DND-41 (cell line): ENCODE measurements at regions not wholly inside any gene's neighbourhood (a gene's known extent, or its start where the extent isn't known, plus 50 kb on each side); places are given as distances from the start of the nearest gene placed in this dataset.

Experiments used
- ATAC-seq: fragments of 200-7000 bp; cut with Tn5 transposase; 3 replicates; pipeline ENCODE4 v1.9.1; 2021; ENCODE audit warnings: low read depth; ENCODE audit not compliant: insufficient read depth
- DNase-seq: peaks from one replicate; pipeline ENCODE4 v3.0.0-alpha.2; 2020
- H2AFZ ChIP-seq: 2 replicates; pipeline ENCODE4 v1.6.0; 2012; ENCODE audit warnings: low read depth, low read length
- H3K27ac ChIP-seq: 2 replicates; pipeline ENCODE4 v1.5.1; 2012; ENCODE audit warnings: low read length, inconsistent platforms
- H3K27me3 ChIP-seq: fragments of 200-600 bp; sonication (generic); 2 replicates; pipeline ENCODE4 v1.6.0; 2012; ENCODE audit warnings: low read length, mild to moderate bottlenecking, inconsistent platforms; ENCODE audit not compliant: insufficient read depth, poor library complexity
- H3K36me3 ChIP-seq: 2 replicates; pipeline ENCODE4 v1.5.1; 2012; ENCODE audit warnings: low read length, inconsistent platforms; ENCODE audit not compliant: insufficient read depth
- H3K4me1 ChIP-seq: 2 replicates; pipeline ENCODE4 v1.5.1; 2012; ENCODE audit warnings: mild to moderate bottlenecking, low read length; ENCODE audit not compliant: insufficient read depth
- H3K4me2 ChIP-seq: 2 replicates; pipeline ENCODE4 v1.6.0; 2012; ENCODE audit warnings: mild to moderate bottlenecking, moderate library complexity, low read length, inconsistent platforms; ENCODE audit not compliant: insufficient read depth
- H3K4me3 ChIP-seq, 2 experiments: fragments of 200-600 bp in 1 of 2; shearing (Covaris generic) in 1 of 2; 2 replicates each; pipeline ENCODE4 v1.5.1; 2012 to 2016; ENCODE audit warnings: inconsistent platforms in 2 of 2, low read length in 2 of 2, mild to moderate bottlenecking in 2 of 2, low read depth in 1 of 2, moderate library complexity in 1 of 2
- H3K79me2 ChIP-seq: 2 replicates; pipeline ENCODE4 v1.6.0; 2012; ENCODE audit warnings: low read length, inconsistent platforms; ENCODE audit not compliant: insufficient read depth
- H3K9ac ChIP-seq: 2 replicates; pipeline ENCODE4 v1.6.0; 2012; ENCODE audit warnings: low read depth, mild to moderate bottlenecking, inconsistent platforms, low read length, moderate library complexity
- H3K9me3 ChIP-seq: 2 replicates; pipeline ENCODE4 v1.5.1; 2012; ENCODE audit warnings: low read length, moderate library complexity, mild to moderate bottlenecking, inconsistent platforms; ENCODE audit not compliant: insufficient read depth, severe bottlenecking
- H4K20me1 ChIP-seq: 2 replicates; pipeline ENCODE4 v1.6.0; 2012; ENCODE audit warnings: low read length; ENCODE audit not compliant: insufficient read depth
- CTCF ChIP-seq: IDR thresholded peaks from 2 replicates; pipeline ENCODE4 v1.5.1; 2012; ENCODE audit warnings: borderline replicate concordance, low read length, moderate library complexity, mild to moderate bottlenecking; ENCODE audit not compliant: poor library complexity, severe bottlenecking; ENCODE audit errors: extremely low read depth
- EZH2 ChIP-seq: IDR thresholded peaks from 3 replicates; pipeline ENCODE4 v1.6.1; 2012; ENCODE audit warnings: borderline replicate concordance, low read depth, mild to moderate bottlenecking, moderate library complexity, low read length, inconsistent platforms; ENCODE audit not compliant: severe bottlenecking

GRCh38 chr6:5905431-5906339, 101.0 kb downstream of the NRN1 start:
- H3K9me3 ChIP-seq = no peaks in the 10 kb centered on the region
- H2AFZ ChIP-seq = no peak overlapping the region
- no peak overlapping the region for H3K4me3 ChIP-seq
- DNase-seq (no peak), ATAC-seq (no peak)
- H3K9ac ChIP-seq = no peak overlapping the region
- TF ChIP-seq EZH2 (no peak), CTCF (no peak)
- no peaks in the 10 kb centered on the region for H3K79me2 ChIP-seq
- no peak overlapping the region for H3K4me2 ChIP-seq
- no peaks in the 10 kb centered on the region for H3K36me3 ChIP-seq
- no peaks in the 10 kb centered on the region for H4K20me1 ChIP-seq
- no peaks in the 10 kb centered on the region for H3K27me3 ChIP-seq
- no peak overlapping the region for H3K27ac ChIP-seq
- no peaks in the 10 kb centered on the region for H3K4me1 ChIP-seq

DNA sequence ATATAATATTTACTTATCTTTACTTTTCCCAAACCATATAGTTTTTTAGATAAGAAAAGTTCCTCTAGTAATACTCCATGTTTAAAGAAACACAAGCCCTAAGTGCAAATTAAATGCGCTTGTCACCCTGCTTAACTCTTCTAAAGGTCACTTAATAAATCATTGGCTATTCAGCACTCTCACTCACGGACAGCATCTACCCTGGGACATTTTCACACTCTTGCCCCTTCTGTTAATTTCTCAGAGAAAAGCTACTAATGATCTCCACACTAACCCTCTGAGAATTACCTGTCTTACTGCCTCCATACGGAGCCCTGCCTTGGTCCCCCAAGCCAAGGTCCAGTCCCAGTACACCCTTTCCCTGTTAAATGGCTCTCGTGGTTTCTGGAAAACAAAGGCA, 102.2 kb downstream of the NRN1 start:
- TF ChIP-seq EZH2 (no peak), CTCF (no peak)
- no peak overlapping the region for H3K27ac ChIP-seq
- H3K9ac ChIP-seq = no peak overlapping the region
- H4K20me1 ChIP-seq = no peaks in the 10 kb centered on the region
- no peaks in the 10 kb centered on the region for H3K9me3 ChIP-seq
- DNase-seq (no peak), ATAC-seq (no peak)
- H3K36me3 ChIP-seq = no peaks in the 10 kb centered on the region
- H3K79me2 ChIP-seq = no peaks in the 10 kb centered on the region
- H2AFZ ChIP-seq = no peak overlapping the region
- H3K4me3 ChIP-seq = no peak overlapping the region
- no peaks in the 10 kb centered on the region for H3K27me3 ChIP-seq
- H3K4me1 ChIP-seq = no peaks in the 10 kb centered on the region
- H3K4me2 ChIP-seq = no peak overlapping the region

- Histone ChIP-seq H4K20me1 (no peaks in the 10 kb centered on the region), H3K9ac (no peak overlapping the region), H3K4me2 (no peak overlapping the region), H2AFZ (no peak overlapping the region), H3K9me3 (no peaks in the 10 kb centered on the region), H3K79me2 (no peaks in the 10 kb centered on the region), H3K4me1 (no peaks in the 10 kb centered on the region), H3K36me3 (no peaks in the 10 kb centered on the region), H3K27me3 (no peaks in the 10 kb centered on the region), H3K4me3 (no peak overlapping the region), H3K27ac (no peak overlapping the region)
- no peak for TF ChIP-seq EZH2
- no peak for TF ChIP-seq CTCF
- no peak for DNase-seq
- ATAC-seq = no peak
Measured at GRCh38 chr6:5899216-5900045, 107.3 kb downstream of the NRN1 start.
